OCI-LY7 (cell line): ENCODE measurements at regions not wholly inside any gene's neighbourhood (a gene's known extent, or its start where the extent isn't known, plus 50 kb on each side); places are given as distances from the start of the nearest gene placed in this dataset.

Experiments used
- CTCF ChIP-seq: fragments of 200-600 bp; sonication (generic); conservative IDR thresholded peaks from 2 replicates; pipeline ENCODE4 v1.5.1; 2014; ENCODE audit warnings: mild to moderate bottlenecking, antibody characterized with exemption, low read length, moderate library complexity, mixed read lengths
- EZH2phosphoT487 ChIP-seq: fragments of 200-600 bp; sonication (generic); IDR thresholded peaks from 2 replicates; pipeline ENCODE4 v1.6.1; 2018; ENCODE audit warnings: low read depth, borderline replicate concordance, mild to moderate bottlenecking, mixed run types, antibody characterized with exemption, low read length, moderate library complexity, mixed read lengths

GRCh38 chr5:121735618-121736017 is 116.1 kb upstream of the FTMT start:
- no peak for TF ChIP-seq CTCF
- TF ChIP-seq EZH2phosphoT487, result no peak
